Ureter (tissue), 1 donor: ENCODE measurements at regions not wholly inside any gene's neighbourhood (a gene's known extent, or its start where the extent isn't known, plus 50 kb on each side); places are given as distances from the start of the nearest gene placed in this dataset.

Experiments
- DNase-seq: peaks from one replicate; pipeline ENCODE4 v3.0.0-alpha.2; 2020; ENCODE audit warnings: low spot score
- donor health status: DM: yes; HTN: yes; CAD: no.

- DNase-seq, result no peak
These were observed 139.4 kb upstream of the FRMD6 start for GRCh38 chr14:51512316-51512715.

DNA sequence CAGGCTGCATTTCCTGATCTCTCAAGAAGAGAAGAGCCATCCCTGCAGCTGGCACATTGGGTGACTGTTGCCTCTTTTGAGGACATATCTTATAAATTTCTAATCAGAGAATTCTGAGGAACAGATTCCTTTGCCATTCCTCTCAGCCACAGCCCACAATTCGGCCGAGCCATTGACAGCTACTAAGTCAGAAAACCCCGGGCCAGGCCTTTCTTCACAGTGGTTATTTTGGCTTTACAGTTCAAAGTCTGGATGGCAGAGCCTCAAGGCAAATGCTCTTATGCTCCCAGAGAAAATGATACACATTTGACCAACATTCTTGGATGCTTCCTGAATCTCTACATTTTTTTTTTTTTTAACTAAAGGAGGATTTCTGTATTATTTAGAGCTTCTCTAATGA, 138.4 kb upstream of the FRMD6 start:
- DNase-seq, result no peak

DNA sequence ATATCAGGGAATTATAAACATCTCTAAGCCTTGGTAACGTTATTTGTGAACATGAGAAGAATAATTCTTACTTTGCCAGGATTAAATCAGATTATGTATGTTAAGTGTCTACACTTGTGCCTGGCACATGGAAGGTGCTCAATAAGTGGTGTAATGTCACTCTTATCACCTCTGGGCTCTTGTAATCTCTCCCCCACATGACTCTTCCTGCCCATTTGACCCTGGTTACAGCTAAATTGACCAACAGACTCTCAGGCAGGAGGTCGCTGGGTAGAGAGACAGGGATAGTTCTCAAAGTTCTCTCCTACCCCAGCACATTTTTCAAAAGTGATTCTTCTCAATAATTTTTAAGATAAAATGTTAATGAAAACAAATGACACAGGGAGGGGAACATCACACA, 137.8 kb upstream of the FRMD6 start:
- no peak for DNase-seq

DNA sequence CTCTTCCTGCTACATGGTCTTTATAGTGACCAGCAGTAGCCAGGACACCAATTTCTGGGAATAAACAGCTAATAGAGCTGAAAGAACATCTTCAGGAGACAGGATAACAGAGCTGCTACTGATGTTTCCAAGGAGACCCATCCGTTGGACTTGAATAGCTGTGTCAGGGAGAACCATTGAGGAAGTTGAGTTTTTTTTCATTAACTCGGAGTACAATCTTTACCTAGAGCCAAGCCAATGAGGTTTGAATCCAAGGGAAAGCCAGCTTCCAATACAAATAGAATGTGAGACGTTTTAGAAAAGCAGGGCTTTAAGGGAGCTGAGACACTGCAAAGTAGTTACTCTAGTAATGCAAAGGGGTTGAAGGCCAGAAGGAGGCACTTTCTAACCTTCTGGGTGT, 136.1 kb upstream of the FRMD6 start:
- no peak for DNase-seq

DNA sequence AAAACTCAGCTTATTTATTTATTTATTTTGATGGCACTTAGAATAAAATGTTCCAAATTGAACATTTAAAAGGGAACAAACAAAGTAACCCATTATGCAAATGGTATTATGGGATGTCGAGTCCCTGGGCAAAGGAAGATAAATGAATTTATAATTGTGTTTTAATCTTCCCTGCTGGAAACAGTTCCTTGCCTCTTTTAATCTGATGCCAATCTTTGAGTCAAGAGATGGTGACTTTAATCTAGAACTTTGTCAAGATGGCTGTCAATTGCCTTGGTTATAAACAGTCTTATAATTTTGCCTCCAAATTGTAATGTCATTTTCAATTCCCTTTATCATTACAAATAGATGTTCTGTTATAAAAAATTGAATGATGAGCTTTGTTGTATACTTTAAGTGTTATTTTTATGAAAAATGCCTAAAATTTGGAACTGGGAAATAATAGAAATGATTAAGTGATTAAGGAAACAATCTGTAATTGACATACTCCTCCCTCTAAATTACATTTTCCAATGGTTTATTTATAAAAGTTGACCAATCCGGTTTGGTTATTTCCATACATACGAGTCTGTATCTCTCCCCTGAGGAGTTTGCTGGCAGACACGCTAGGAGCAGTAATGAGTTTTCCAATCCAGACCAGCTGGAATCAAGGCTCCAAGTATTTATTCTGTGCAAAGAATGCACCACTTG, 134.9 kb upstream of the FRMD6 start:
- no peak for DNase-seq

GRCh38 chr14:51518280-51518679, 133.4 kb upstream of the FRMD6 start:
- DNase-seq, result no peak

DNA sequence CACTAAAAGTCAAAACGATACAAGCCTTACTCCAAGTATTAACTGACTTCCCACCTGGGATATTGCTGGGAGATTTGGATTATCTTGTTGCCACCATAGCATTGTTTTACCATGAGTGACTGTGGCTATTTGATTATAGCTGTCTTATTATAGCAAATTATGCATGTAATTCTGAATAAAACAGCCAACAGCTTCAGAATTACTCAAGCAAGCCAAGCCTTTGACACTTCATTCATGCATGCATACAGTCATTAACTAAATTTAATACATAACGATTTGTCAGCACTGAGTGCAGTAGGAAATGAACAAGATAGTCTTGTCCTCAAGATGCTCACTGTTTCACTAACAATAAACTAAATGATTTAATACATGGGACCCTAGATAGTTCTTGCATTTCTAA, 133.0 kb upstream of the FRMD6 start:
- DNase-seq, result no peak

DNA sequence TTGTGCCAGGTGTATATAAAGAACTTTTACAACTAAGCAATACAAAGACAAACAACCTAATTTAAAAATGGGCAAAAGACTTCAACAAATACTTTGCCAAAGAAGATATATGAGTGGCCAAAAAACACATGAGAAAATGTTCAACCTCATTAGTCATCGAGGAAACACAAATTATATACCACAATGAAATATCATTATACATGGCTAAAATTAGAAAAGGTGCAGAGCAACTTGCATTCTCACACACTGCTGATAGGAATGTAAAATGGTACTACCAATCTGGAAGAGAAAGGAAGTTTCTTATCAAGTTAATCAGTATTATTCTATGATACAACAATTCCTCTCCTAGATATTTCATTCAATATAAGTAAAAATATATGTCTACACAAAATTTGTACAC, 131.6 kb upstream of the FRMD6 start:
- DNase-seq, result no peak

DNA sequence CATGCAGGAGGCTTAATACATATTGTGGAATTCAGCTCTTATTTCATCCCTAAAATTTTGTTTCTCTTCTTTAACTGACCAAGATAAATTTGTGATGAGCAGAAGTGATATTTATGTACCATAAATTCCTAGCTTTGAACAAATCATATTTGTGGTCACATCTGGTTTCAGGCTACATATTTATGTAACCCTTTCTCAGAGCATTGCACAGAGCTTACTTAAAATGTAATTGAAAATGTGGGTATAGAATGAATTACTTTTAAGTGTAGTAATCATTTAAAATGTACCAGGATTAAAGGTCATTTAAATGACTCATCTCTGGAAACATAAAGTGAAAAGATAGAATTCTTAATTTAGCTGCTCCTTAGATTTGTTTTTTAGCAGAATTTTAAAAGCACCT, 129.9 kb upstream of the FRMD6 start:
- DNase-seq, result no peak

- no peak for DNase-seq
These were observed 128.5 kb upstream of the FRMD6 start for GRCh38 chr14:51523243-51523642.

DNA sequence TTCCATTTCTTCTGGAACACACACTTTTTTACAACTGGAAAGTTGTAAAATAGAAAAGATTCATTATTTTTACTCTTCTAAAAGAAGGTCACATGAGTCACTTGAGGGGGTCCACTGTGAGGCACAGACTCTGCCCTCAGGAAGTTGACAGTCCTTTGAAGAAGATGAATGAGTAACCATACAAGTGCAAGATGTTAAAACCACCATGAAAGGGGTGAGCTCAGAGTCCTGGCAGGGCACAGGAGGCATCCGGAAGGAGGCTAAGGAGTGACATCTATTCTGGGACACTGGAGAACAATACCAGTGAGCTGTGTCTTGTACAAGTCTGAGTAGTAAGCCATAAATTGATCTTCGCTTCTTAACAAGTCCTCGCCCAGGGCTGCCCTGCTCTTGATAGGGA, 126.0 kb upstream of the FRMD6 start:
- no peak for DNase-seq

GRCh38 chr14:51527073-51527472, 124.6 kb upstream of the FRMD6 start:
- DNase-seq, result no peak

- DNase-seq, result no peak
These were observed 122.0 kb upstream of the FRMD6 start for GRCh38 chr14:51529736-51530135.

GRCh38 chr14:51533160-51533559, 118.5 kb upstream of the FRMD6 start:
- no peak for DNase-seq

GRCh38 chr14:51533872-51534553, 117.7 kb upstream of the FRMD6 start:
- no peak for DNase-seq

DNA sequence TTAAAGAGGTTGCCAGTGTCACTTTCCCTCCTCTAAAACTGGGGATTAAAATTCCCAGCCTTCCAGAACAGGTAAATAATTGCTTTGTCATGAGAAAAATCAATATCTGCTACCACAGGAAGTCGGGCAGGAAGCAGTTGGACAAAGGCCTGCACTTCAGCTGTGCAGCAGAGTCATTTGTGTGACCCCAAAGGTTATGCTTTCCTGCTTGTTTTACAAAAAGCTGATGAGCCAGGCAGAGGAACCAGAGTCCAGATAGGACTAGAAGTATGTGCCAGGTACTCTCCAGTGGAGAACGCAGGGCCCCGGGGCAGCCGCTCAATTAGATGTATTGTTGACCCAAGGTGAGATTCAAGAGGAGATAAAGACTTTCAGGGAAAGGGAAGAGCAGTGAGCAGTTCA, 117.1 kb upstream of the FRMD6 start:
- no peak for DNase-seq

DNA sequence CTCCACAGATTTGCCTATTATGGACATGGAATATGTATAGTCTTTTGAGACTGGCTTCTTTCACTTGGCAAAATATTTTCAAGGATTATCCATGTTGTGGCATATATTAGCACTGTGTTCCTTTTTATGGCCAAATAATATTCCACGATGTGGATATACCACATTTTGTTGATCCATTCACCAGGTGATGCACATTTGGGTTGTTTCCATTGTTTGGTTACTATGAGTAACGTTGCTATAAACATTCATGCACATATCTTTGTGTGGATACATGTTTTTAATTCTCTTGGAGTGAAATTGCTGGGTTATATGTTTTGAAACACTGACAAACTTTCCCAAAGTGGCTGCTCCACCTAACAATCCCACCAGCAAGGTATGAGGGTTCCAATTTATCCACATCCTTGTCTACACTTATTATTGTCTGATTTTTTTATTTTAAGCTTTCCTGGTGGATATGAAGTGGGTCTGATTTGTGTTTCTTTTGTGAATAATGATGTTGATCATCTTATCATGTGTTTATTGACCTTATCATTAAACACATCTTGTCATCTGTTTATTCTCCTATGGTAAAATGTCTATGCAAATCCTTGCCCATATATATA, 116.2 kb upstream of the FRMD6 start:
- no peak for DNase-seq

DNA sequence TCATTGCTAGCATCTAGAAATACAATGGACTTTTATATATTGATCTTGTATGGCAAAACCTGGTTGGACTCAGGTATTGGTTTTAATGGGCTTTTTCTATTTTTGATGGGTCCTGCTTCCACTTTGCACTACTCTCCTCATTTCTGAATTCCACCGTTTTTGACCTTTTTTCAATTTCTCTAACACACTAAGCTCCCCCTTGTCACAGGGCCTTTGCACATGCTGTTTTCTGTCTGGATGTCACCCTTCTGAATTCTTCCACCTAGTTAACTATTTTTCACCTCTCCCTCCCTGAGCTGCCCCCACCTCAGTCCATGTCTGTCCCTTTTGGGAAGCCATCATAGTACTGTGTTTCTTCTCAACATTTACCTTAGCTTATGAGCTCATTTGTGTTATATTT, 112.7 kb upstream of the FRMD6 start:
- no peak for DNase-seq

DNA sequence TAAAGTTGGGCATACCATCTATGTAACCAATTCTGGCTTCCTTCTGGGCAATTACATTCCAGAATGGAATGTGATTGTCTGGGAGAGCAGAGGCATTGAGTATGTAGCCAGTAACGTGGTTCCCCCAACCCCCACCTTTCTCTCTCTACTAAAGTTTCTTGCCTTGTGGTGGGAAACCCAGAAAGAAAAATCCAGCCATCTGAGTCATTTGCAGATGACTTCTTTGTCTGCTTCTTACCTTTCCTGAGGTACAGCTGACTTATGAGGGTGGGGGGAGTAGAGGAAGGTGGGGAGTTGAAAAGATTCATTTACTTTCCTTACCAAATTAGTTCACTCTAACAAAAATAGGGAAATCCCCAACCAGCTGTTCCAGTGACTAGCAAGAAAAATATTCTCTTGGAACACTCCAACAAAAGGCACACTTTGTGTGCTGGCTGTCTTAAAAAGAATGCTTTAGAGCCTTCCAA, 112.1 kb upstream of the FRMD6 start:
- DNase-seq, result no peak

DNA sequence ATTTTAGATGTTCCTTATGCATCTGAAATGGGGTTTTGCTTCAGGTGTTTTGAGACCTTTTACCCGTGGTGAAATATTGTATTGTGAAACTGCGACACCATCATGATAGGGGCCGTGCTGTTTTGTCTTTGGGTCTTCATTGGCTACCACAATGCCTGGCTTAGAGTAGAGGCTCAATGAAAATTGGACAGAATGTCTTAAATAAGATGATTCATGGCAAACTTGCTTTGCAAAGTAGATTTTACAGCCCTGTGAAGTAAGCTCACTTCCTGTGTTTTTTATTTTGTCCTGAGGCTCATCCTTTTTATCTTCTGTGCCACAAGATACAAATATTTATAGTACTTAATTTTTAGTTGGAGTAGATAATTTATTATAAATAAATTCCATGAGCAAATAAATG, 111.3 kb upstream of the FRMD6 start:
- DNase-seq, result no peak

DNA sequence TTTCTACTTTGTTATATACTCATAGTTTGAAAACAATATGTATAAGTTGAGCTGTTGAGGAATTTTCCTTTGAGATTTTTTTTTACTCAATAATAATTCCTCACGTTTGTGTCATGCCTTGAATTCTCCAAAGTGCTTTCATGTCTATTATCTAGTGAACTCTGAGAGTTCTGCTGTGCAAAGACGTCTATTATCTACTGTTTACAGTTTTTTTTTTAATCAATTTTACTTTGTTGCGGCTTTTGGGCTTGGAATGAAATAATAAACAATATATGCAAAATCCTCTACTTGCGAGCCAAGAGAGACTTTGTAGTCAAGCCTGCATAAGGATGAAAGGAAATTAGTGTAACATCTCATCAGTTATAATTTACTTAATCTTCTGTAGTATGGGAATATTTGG, 107.2 kb upstream of the FRMD6 start:
- DNase-seq, result no peak

- DNase-seq, result no peak
These were observed 106.8 kb upstream of the FRMD6 start for GRCh38 chr14:51544901-51545300.

GRCh38 chr14:51545396-51545795, 106.3 kb upstream of the FRMD6 start:
- DNase-seq, result no peak
